Panc1 (cell line): ENCODE measurements at regions not wholly inside any gene's neighbourhood (a gene's known extent, or its start where the extent isn't known, plus 50 kb on each side); places are given as distances from the start of the nearest gene placed in this dataset.

Experiments used
- POLR2AphosphoS5 ChIP-seq: IDR thresholded peaks from 2 replicates; pipeline ENCODE4 v1.6.1; 2012; ENCODE audit warnings: mild to moderate bottlenecking, low read depth, low read length, moderate library complexity
- TF ChIP-seq, protein P1 (sequence below): fragments of 450-650 bp; IDR thresholded peaks from 2 replicates; pipeline ENCODE4 v1.5.1; 2017; ENCODE audit warnings: mild to moderate bottlenecking

DNA sequence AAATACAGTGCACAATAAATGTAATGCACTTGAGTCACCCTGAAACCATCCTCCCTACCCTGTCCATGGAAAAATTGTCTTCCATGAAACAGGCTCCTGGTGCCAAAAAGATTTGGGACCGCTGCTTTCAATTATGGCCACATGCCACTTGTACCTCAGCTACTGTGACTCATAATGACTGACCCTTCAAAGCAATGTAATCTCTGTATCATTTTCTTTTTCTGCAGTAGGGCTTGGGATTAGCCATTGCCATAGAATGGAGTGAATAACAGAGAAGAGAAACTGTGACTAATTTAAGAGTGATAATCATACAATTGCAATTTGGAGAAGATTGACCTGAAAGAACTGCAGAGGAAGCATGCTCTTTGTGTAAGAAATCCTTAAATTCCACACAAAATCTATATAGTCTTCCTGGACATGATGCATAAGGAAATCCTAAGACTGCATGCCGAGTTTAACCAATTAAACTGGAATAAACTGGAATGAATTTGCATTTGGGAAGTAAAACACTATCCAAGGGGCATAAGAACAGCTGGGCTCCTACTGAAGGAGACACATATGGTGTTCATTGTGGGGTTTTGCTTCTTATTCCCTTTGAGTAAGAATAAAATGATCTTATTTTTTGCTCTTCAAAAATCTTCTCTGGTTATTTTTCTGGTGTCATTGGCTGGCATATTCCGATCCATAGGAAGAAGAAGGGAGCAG lies 59.5 kb upstream of the SLC7A1 start:
- TF ChIP-seq, protein P1, sequence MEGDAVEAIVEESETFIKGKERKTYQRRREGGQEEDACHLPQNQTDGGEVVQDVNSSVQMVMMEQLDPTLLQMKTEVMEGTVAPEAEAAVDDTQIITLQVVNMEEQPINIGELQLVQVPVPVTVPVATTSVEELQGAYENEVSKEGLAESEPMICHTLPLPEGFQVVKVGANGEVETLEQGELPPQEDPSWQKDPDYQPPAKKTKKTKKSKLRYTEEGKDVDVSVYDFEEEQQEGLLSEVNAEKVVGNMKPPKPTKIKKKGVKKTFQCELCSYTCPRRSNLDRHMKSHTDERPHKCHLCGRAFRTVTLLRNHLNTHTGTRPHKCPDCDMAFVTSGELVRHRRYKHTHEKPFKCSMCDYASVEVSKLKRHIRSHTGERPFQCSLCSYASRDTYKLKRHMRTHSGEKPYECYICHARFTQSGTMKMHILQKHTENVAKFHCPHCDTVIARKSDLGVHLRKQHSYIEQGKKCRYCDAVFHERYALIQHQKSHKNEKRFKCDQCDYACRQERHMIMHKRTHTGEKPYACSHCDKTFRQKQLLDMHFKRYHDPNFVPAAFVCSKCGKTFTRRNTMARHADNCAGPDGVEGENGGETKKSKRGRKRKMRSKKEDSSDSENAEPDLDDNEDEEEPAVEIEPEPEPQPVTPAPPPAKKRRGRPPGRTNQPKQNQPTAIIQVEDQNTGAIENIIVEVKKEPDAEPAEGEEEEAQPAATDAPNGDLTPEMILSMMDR: no peak
- TF ChIP-seq POLR2AphosphoS5: no peak
